NCI-H2171 (cell line): ENCODE measurements at regions not wholly inside any gene's neighbourhood (a gene's known extent, or its start where the extent isn't known, plus 50 kb on each side); places are given as distances from the start of the nearest gene placed in this dataset.

ENCODE experiments used
- DNase-seq: peaks from one replicate; lab custom pipeline; 2025; lab: John Stamatoyannopoulos, UW

- no peak for DNase-seq
Measured at GRCh38 chr4:36494016-36494415, 212.6 kb downstream of the DTHD1 start.

GRCh38 chr4:36494747-36495146, 213.3 kb downstream of the DTHD1 start:
- no peak for DNase-seq

- no peak for DNase-seq
Measured at GRCh38 chr4:36502350-36502749, 220.9 kb downstream of the DTHD1 start.

GRCh38 chr4:36508394-36508793, 227.0 kb downstream of the DTHD1 start:
- DNase-seq: no peak

- DNase-seq: no peak
Measured at GRCh38 chr4:36509845-36510244, 228.4 kb downstream of the DTHD1 start.

GRCh38 chr4:36511785-36512184, 230.4 kb downstream of the DTHD1 start:
- DNase-seq: no peak

GRCh38 chr4:36516522-36517095, 235.2 kb downstream of the DTHD1 start:
- DNase-seq: no peak

GRCh38 chr4:36523182-36523581, 241.8 kb downstream of the DTHD1 start:
- no peak for DNase-seq

GRCh38 chr4:36532670-36533379, 251.4 kb downstream of the DTHD1 start:
- no peak for DNase-seq

- no peak for DNase-seq
Measured at GRCh38 chr4:36533944-36534343, 252.5 kb downstream of the DTHD1 start.

- DNase-seq: no peak
Measured at GRCh38 chr4:36547383-36547782, 266.0 kb downstream of the DTHD1 start.

GRCh38 chr4:36549252-36549651, 267.8 kb downstream of the DTHD1 start:
- no peak for DNase-seq

- DNase-seq: no peak
Measured at GRCh38 chr4:36549992-36550391, 268.6 kb downstream of the DTHD1 start.

- DNase-seq: no peak
Measured at GRCh38 chr4:36551697-36552214, 270.3 kb downstream of the DTHD1 start.

- no peak for DNase-seq
Measured at GRCh38 chr4:36553029-36553428, 271.6 kb downstream of the DTHD1 start.

- DNase-seq: no peak
Measured at GRCh38 chr4:36553453-36553852, 272.0 kb downstream of the DTHD1 start.

GRCh38 chr4:36556984-36557383, 275.6 kb downstream of the DTHD1 start:
- no peak for DNase-seq

GRCh38 chr4:36568575-36568974, 287.2 kb downstream of the DTHD1 start:
- no peak for DNase-seq

- DNase-seq: no peak
Measured at GRCh38 chr4:36573441-36573840, 292.0 kb downstream of the DTHD1 start.

GRCh38 chr4:36574816-36575215, 293.4 kb downstream of the DTHD1 start:
- no peak for DNase-seq

- no peak for DNase-seq
Measured at GRCh38 chr4:36582198-36582597, 300.8 kb downstream of the DTHD1 start.

- no peak for DNase-seq
Measured at GRCh38 chr4:36587909-36588472, 306.6 kb downstream of the DTHD1 start.

GRCh38 chr4:36590343-36590742, 308.9 kb downstream of the DTHD1 start:
- no peak for DNase-seq
